ENCODE measurements at regions not wholly inside any gene's neighbourhood (a gene's known extent, or its start where the extent isn't known, plus 50 kb on each side); places are given as distances from the start of the nearest gene placed in this dataset.

GRCh38 chr13:27372896-27373295 lies 51.5 kb upstream of the GTF3A start:
- DNase-seq (no peak), ATAC-seq (ENCODE audit: poor library complexity) (no peak)
- H3K27me3 ChIP-seq (ENCODE audit: control insufficient read depth in 1 of 2, insufficient read depth in 2 of 2, low read length in 2 of 2) = peaks cover 6 to 9% of the 10 kb centered on the region in 2 experiments
- Mint-ChIP-seq H3K4me1 (ENCODE audit: low read depth) (peaks cover 5% of the 10 kb centered on the region), H3K4me3 (no peak overlapping the region), H3K9me3 (no peaks in the 10 kb centered on the region), H3K36me3 (ENCODE audit: low read depth) (no peaks in the 10 kb centered on the region), H3K27me3 (peaks cover 41% of the 10 kb centered on the region), H3K27ac (no peak overlapping the region)
- TF ChIP-seq, protein P1, sequence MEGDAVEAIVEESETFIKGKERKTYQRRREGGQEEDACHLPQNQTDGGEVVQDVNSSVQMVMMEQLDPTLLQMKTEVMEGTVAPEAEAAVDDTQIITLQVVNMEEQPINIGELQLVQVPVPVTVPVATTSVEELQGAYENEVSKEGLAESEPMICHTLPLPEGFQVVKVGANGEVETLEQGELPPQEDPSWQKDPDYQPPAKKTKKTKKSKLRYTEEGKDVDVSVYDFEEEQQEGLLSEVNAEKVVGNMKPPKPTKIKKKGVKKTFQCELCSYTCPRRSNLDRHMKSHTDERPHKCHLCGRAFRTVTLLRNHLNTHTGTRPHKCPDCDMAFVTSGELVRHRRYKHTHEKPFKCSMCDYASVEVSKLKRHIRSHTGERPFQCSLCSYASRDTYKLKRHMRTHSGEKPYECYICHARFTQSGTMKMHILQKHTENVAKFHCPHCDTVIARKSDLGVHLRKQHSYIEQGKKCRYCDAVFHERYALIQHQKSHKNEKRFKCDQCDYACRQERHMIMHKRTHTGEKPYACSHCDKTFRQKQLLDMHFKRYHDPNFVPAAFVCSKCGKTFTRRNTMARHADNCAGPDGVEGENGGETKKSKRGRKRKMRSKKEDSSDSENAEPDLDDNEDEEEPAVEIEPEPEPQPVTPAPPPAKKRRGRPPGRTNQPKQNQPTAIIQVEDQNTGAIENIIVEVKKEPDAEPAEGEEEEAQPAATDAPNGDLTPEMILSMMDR (IDR thresholded peaks at IDR 0.05) = no peak
- H3K4me3 ChIP-seq (ENCODE audit: low read length) = no peak overlapping the region
- intact Hi-C loops (cut with DNase I, micrococcal nuclease) = loop anchor here in 1 of 2 experiments (10.0 kb wide), 1 partner anchor 162 kb away; no protein-coding TSS in a partner anchor
- H3K27ac ChIP-seq (ENCODE audit: low read depth in 1 of 2, low read length in 2 of 2) = no peak overlapping the region
- no peaks in the 10 kb centered on the region for H3K36me3 ChIP-seq (ENCODE audit: insufficient read depth, low read length)
- peaks cover 3% of the 10 kb centered on the region for H3K4me1 ChIP-seq (ENCODE audit: insufficient read depth, low read length)
- H3K9me3 ChIP-seq (ENCODE audit: control insufficient read depth in 1 of 2, insufficient read depth in 1 of 2, low read length in 2 of 2) = no peaks in the 10 kb centered on the region
- ChIA-PET CTCF (interaction anchor here (2.8 to 5.5 kb wide), 2 partner anchors 11 to 453 kb away, joined by 10 to 32 read pairs; no protein-coding TSS in a partner anchor), POLR2A (no interaction called here)

DNA sequence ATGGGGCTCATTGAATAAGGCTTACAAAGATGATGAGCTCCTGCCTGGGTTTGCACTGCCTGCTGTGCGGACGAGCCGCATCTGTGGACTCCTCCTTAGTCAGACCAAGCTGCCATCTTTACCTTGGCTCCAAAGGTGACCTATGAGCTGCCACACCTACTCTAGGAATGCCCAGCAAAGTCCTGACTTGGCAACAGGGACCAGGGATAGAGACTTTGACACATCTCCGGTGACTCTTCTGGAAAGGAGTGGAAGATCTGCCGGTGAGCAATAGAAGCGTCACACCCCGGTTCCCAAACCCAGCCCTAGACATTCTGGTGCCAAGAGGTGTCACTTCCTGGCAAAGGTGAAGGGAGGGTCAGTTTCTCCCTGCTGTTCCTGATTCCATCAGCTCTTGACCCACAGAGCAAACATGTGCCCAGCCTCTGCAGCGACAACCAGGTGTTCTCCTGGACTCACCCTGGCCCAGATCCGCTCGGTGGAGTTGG lies 50.2 kb upstream of the GTF3A start:
- DNase-seq = no peak
- Mint-ChIP-seq H3K4me1 (ENCODE audit: low read depth) (peaks cover 5% of the 10 kb centered on the region), H3K9me3 (no peaks in the 10 kb centered on the region), H3K4me3 (no peak overlapping the region), H3K36me3 (ENCODE audit: low read depth) (no peaks in the 10 kb centered on the region), H3K27ac (no peak overlapping the region), H3K27me3 (peaks cover 34% of the 10 kb centered on the region)
- ATAC-seq (ENCODE audit: poor library complexity) = no peak
- no peaks in the 10 kb centered on the region for H3K36me3 ChIP-seq (ENCODE audit: insufficient read depth, low read length)
- H3K27ac ChIP-seq (ENCODE audit: low read depth in 1 of 2, low read length in 2 of 2) = no peak overlapping the region
- intact Hi-C loops (cut with DNase I, micrococcal nuclease) = loop anchor here (1.0 to 10.0 kb wide), 7 partner anchors 33 to 610 kb away; no protein-coding TSS in a partner anchor
- ChIA-PET CTCF (interaction anchor here (2.8 to 5.5 kb wide), 2 partner anchors 12 to 452 kb away, joined by 10 to 32 read pairs; no protein-coding TSS in a partner anchor), POLR2A (no interaction called here)
- H3K4me3 ChIP-seq (ENCODE audit: low read length) = no peak overlapping the region
- peaks cover 5 to 7% of the 10 kb centered on the region in 2 experiments for H3K27me3 ChIP-seq (ENCODE audit: control insufficient read depth in 1 of 2, insufficient read depth in 2 of 2, low read length in 2 of 2)
- H3K9me3 ChIP-seq (ENCODE audit: control insufficient read depth in 1 of 2, insufficient read depth in 1 of 2, low read length in 2 of 2) = no peaks in the 10 kb centered on the region
- TF ChIP-seq, protein P1 (IDR thresholded peaks at IDR 0.05) = no peak
- H3K4me1 ChIP-seq (ENCODE audit: insufficient read depth, low read length) = peaks cover 3% of the 10 kb centered on the region
